Activated gamma-delta T cell (primary cell): ENCODE measurements at regions not wholly inside any gene's neighbourhood (a gene's known extent, or its start where the extent isn't known, plus 50 kb on each side); places are given as distances from the start of the nearest gene placed in this dataset.

ENCODE experiments used
- DNase-seq: peaks from one replicate; lab custom pipeline; 2025; lab: John Stamatoyannopoulos, UW

- no peak for DNase-seq
Measured at GRCh38 chr22:47586038-47586437, 823.6 kb downstream of the TBC1D22A start.

- DNase-seq: no peak
Measured at GRCh38 chr22:47583959-47584562, 821.6 kb downstream of the TBC1D22A start.

- no peak for DNase-seq
Measured at GRCh38 chr22:47582067-47582466, 819.6 kb downstream of the TBC1D22A start.

DNA sequence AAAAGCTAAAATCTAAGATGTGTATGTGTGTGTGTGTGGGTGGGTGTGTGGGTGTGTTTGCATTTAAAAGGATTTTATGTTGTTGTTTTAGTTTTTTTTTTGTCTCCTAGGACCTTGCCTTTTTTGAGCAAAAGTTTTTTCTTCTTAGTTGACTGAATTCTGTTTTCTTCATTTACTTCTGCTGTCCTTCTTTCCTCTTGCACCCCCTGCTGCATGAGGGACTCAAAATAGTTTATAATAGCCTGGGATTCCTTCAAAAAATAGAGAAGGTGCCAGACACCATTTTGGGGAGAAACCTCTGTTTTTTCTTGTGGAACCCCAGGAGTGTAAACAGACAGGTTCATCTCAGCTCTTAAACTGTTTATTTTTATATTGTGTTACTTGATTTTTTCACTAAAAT is 817.7 kb downstream of the TBC1D22A start:
- no peak for DNase-seq

GRCh38 chr22:47576908-47577307 is 814.5 kb downstream of the TBC1D22A start:
- no peak for DNase-seq

- DNase-seq: no peak
Measured at GRCh38 chr22:47575291-47575690, 812.8 kb downstream of the TBC1D22A start.

DNA sequence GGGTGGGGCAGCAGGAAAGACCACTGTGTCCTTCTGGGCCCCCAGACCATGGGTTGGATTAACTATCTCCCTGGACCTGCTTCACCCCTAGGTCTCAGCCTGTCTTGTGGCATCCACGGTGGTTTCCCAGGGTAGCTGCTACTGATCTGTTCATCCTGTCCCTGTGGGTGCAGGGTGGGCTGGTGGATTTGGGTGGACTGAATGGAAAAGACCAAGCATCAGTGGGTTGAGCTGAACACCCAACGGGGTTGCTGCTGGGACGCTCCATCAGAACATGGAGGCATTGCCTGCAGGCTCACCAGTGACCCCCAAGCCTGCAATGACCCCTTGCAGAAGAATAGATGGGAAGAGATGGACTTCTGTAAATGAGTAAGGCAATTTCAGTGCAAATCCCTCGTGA is 812.1 kb downstream of the TBC1D22A start:
- no peak for DNase-seq

- no peak for DNase-seq
Measured at GRCh38 chr22:47573141-47573540, 810.7 kb downstream of the TBC1D22A start.

DNA sequence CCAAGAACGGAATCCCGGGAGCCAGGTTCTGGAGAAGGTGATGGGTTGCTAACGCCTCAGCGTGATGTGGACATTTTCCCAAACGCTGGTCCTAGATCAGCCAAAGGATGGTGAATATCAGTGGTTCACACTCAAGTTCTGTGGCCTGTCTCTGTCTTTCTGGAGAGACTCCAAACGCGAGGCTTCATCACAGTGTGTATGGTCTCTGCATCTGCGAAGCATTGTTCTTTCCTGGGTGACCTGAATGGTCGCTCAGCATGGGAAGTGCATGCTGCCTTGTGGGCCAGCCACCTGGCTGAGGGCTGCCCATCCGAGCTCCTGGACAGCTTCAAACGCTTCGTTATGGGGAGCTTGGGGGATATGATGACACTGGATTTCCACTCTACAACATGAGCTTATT is 810.0 kb downstream of the TBC1D22A start:
- DNase-seq: no peak

GRCh38 chr22:47571616-47572015 is 809.2 kb downstream of the TBC1D22A start:
- no peak for DNase-seq

- no peak for DNase-seq
Measured at GRCh38 chr22:47570851-47571250, 808.4 kb downstream of the TBC1D22A start.

GRCh38 chr22:47570300-47570685 is 807.8 kb downstream of the TBC1D22A start:
- DNase-seq: no peak

DNA sequence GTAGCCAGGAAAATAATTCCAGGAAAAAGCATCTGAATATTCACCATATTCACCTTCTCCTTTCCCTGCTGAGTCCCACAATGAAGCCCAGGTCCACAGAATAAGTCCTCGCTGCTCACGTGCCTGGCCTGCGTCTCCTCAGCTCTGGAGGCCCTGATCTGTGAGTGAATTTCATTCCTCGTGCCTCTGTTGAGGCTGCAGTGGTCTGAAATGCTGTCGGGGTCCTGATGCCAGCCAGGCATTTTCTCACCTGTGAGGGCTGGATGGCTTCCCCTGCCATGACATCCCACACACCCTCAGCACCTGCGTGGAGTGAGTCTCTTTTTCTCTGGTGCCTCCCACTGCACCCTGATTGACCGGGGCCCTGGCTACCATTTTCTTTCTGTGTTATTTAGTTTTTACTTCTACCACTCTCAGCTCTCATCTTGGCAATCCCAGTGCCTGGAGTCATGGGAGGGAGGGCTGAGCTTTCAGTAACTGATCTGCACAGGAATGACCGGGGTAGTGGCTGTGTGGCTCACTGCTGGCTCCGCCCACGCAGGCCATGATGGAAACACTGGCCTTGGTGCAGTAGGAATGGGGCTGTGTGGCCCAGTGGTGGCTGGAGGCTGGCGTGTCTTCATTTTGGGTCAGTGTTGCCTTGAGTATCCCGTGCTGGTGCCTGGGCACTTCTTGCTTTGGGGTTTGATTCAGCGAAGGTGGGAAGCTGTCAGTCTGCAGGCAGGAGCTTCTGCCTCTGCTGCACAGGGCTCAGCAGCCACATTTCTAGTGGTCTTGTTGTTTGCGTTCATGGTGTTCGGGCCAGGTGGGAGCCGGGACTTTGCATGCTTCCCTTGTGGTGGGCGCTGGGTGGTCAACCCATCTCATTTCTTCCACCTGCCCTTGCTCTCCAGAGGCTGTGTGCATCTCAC is 807.2 kb downstream of the TBC1D22A start:
- DNase-seq: no peak

DNA sequence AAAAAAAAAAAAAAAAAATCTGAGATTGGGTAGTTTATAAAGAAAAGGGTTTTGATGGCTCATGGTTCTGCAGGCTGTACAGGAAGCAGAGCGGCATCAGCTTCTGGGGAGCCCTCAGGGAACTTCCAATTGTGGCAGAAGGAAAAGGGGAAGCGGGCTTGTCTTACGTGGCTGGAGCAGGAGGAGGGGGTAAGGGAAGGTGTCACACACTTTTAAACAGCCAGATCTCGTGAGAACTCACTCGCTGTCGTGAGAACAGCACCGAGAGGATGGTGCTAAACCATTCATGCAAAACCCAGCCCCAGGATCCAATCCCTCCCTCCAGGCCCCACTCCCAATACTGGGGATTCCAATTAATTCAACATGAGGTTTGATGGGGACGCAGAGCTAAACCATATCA is 806.2 kb downstream of the TBC1D22A start:
- no peak for DNase-seq

DNA sequence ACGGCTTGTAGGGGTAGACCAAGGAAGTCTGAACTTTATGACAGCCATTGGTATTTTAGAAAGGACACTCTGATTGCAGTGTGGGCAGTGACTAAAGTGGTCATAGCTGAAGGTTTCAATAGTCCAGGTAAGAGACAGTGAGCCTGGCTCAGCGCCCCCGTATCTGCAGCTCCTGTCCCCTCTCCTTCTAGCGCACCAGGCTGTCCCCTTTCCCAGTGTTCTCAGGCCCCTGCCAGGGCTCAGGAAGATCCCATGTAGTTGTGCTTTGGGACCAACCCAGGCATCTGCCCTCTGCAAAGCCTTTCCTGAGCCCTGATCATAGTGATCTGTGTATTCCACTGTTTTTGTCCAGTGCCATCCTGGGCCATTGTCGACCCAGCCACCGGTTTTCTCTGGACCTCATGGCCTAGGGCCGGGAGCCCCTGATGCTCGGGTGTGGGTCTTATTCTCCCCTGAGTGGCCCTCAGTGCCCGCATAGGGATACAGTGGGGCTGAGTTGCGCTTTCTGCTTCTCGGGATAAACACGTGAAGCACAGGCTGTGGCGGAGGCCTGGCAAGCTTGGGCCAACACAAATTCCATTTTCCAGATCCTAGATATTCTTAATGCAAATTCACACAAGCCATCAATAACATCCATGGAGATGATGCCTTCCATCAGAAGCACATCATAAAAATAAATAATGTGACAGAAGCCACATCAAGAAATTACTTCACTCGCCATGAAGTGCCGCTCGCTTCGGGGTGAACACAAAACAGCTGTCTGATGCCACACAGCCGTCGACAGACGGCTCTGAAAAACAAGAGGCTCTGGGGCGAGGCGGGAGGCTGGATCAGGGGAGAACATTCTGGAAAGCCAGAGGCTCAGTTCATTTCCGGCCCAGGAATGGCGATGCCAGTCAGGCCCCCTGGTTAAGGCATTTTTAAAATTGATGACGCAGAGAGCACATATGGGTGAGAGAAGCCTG is 805.0 kb downstream of the TBC1D22A start:
- DNase-seq: no peak

DNA sequence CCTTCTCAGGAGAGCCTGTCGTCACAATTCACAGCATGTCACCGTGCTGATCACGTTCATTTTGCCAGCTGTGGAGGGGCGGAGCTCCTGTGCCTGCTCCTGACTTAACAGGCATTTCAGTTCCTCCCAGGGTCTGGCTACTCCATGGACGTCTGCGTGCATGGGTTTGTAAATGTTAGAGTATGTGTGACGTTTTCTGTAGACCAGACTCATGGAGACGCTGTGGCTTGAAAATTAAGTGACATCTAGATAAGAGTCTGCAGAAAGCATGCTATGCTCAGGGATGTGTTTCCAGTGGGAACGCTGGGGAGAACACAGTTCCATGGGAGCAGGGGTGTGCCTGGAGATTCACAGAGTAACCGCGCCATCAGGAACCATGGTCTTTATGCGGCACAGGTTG is 804.0 kb downstream of the TBC1D22A start:
- no peak for DNase-seq

- no peak for DNase-seq
Measured at GRCh38 chr22:47565607-47566006, 803.2 kb downstream of the TBC1D22A start.

GRCh38 chr22:47564651-47565434 is 802.4 kb downstream of the TBC1D22A start:
- no peak for DNase-seq

GRCh38 chr22:47564158-47564450 is 801.7 kb downstream of the TBC1D22A start:
- DNase-seq: no peak

GRCh38 chr22:47563406-47564157 is 801.1 kb downstream of the TBC1D22A start:
- no peak for DNase-seq

DNA sequence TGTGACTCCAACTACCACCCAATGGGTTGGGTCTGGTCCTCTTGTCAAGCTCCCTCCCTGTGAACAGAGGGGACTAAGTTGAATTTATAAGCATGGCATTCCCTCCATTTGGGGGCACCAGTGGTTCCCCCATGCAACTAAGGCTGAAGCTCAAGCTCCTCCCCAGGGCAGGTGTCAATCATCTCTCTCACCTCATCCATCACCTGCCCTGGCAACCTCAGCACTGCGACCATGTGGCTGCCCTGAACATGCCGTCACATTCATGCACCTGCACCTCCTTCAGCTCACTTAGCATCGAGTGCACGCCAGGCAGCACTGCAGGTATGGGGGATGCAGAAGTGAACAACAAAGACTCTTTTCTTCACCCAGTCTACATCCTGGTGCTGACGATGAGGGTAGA is 799.3 kb downstream of the TBC1D22A start:
- DNase-seq: no peak
